H1 (cell line): ENCODE measurements at regions not wholly inside any gene's neighbourhood (a gene's known extent, or its start where the extent isn't known, plus 50 kb on each side); places are given as distances from the start of the nearest gene placed in this dataset.

Experiments
- GTF2F1 ChIP-seq: IDR thresholded peaks from 2 replicates; pipeline ENCODE4 v1.6.1; 2012; ENCODE audit warnings: low read depth, low read length, improper control_type of control experiment, borderline replicate concordance
- HDAC2 ChIP-seq, 2 experiments: fragments of 300-600 bp in 1 of 2; sonication (generic) in 1 of 2; IDR thresholded peaks; 2 replicates each; pipeline ENCODE4 v1.6.1; 2011 to 2012; ENCODE audit warnings: low read depth in 2 of 2, low read length in 2 of 2, mild to moderate bottlenecking in 2 of 2, moderate library complexity in 2 of 2, borderline replicate concordance in 1 of 2, inconsistent platforms in 1 of 2

DNA sequence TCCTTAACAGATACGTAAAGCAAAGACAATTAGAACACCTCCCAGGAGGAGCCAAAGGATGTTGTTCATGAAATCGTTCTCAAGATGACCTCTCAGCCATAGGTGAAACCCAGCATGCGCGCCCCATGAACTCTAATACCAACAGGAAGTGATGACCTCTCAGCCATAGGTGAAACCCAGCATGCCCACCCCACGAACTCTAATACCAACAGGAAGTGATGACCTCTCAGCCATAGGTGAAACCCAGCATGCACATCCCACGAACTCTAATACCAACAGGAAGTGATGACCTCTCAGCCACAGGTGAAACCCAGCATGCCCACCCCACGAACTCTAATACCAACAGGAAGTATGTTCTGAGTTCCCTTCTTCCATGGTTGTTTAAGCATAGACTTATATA lies 205.2 kb upstream of the ADARB2 start (continued):
- TF ChIP-seq HDAC2 (IDR thresholded peaks at IDR 0.05; ENCODE audit: borderline replicate concordance in 1 of 2, low read depth in 2 of 2, low read length in 2 of 2): no peak
- no peak for TF ChIP-seq GTF2F1
